ENCODE measurements at regions not wholly inside any gene's neighbourhood (a gene's known extent, or its start where the extent isn't known, plus 50 kb on each side); places are given as distances from the start of the nearest gene placed in this dataset.

DNA sequence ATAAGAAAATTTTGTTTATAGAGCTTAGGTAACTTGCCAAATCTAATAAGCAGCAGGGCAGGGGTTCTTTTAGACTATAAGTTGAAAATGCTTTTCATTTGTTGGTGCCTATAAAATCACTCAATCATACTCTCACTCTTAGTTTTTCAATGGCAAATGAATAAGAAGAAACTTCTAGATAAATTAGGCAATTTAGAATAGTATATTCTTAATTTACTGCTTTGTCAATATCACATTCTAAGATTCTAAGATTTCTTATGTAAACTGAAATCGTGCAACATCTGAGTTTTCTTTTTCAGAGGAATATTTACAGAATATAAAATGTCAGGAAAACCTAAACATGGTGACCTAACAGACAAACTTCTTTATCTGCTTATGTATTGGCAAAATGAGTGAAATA, 849.0 kb downstream of the DTWD2 start:
- Histone ChIP-seq H3K9me3 (replicated peaks; ENCODE audit: control insufficient read depth, insufficient read depth, low read length) (no peaks in the 10 kb centered on the region), H3K4me2 (ENCODE audit: control insufficient read depth, insufficient read depth) (no peak overlapping the region), H3K27me3 (replicated peaks in 1 of 2; ENCODE audit: control insufficient read depth in 2 of 2, insufficient read depth in 2 of 2, low read length in 1 of 2) (no peaks in the 10 kb centered on the region), H2AFZ (ENCODE audit: control insufficient read depth, low read depth, low read length) (no peak overlapping the region), H3K4me3 (no peak overlapping the region), H4K20me1 (ENCODE audit: control insufficient read depth, insufficient read depth) (no peaks in the 10 kb centered on the region), H3K9ac (ENCODE audit: control insufficient read depth, insufficient read depth, low read length) (no peak overlapping the region), H3K4me1 (ENCODE audit: control insufficient read depth, insufficient read depth, low read length) (no peaks in the 10 kb centered on the region), H3K36me3 (ENCODE audit: control insufficient read depth in 2 of 2, insufficient read depth in 2 of 2, low read length in 1 of 2) (no peaks in the 10 kb centered on the region), H3K27ac (ENCODE audit: control insufficient read depth, insufficient read depth) (no peak overlapping the region), H3K79me2 (ENCODE audit: control insufficient read depth, insufficient read depth, low read length) (no peaks in the 10 kb centered on the region)
- POLR2A ChIA-PET, result interaction anchor here (0.6 kb wide), 1 partner anchor 1040 kb away, joined by 3 read pairs; no protein-coding TSS in a partner anchor
- RAD21 ChIA-PET (ENCODE audit: unreplicated experiment), result no interaction called here
- FAIRE-seq (no peak), DNase-seq (ENCODE audit: low read depth, low spot score) (no peak), ATAC-seq (no peak)
- SMC1A ChIA-PET (ENCODE audit: uncharacterized antibody, unreplicated experiment), result interaction anchor here (0.8 kb wide), 1 partner anchor 16 kb away, joined by 3 read pairs; no protein-coding TSS in a partner anchor
- CTCF ChIA-PET, result no interaction called here
- in situ Hi-C loops (cut with MboI) (no loop called here), intact Hi-C loops (cut with micrococcal nuclease; ENCODE audit: unreplicated experiment) (no loop called here)
- WGBS (ENCODE audit: insufficient coverage, insufficient replicate concordance, low lambda C conversion rate, missing lambda C conversion rate), result 5% methylated on average over 1 of the region's 1 CpG
- no TSS peak for BruUV-seq (replicated peaks)
- TF ChIP-seq, protein P1, sequence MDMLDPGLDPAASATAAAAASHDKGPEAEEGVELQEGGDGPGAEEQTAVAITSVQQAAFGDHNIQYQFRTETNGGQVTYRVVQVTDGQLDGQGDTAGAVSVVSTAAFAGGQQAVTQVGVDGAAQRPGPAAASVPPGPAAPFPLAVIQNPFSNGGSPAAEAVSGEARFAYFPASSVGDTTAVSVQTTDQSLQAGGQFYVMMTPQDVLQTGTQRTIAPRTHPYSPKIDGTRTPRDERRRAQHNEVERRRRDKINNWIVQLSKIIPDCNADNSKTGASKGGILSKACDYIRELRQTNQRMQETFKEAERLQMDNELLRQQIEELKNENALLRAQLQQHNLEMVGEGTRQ (IDR thresholded peaks at IDR 0.05; ENCODE audit: borderline replicate concordance, low read depth, low read length), result no peak
- no peak for TF ChIP-seq SMC3 (IDR thresholded peaks at IDR 0.05; ENCODE audit: borderline replicate concordance, low read length)
- TF ChIP-seq SUPT20H (IDR thresholded peaks at IDR 0.05; ENCODE audit: borderline replicate concordance, control insufficient read depth, low read depth, low read length), result no peak
- no peak for TF ChIP-seq ATF7 (IDR thresholded peaks at IDR 0.05; ENCODE audit: low read depth)
- TF ChIP-seq, protein P2, sequence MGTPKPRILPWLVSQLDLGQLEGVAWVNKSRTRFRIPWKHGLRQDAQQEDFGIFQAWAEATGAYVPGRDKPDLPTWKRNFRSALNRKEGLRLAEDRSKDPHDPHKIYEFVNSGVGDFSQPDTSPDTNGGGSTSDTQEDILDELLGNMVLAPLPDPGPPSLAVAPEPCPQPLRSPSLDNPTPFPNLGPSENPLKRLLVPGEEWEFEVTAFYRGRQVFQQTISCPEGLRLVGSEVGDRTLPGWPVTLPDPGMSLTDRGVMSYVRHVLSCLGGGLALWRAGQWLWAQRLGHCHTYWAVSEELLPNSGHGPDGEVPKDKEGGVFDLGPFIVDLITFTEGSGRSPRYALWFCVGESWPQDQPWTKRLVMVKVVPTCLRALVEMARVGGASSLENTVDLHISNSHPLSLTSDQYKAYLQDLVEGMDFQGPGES (IDR thresholded peaks at IDR 0.05), result no peak
- TF ChIP-seq CBX5 (IDR thresholded peaks at IDR 0.05; ENCODE audit: low read depth), result no peak
- TF ChIP-seq, protein P3, sequence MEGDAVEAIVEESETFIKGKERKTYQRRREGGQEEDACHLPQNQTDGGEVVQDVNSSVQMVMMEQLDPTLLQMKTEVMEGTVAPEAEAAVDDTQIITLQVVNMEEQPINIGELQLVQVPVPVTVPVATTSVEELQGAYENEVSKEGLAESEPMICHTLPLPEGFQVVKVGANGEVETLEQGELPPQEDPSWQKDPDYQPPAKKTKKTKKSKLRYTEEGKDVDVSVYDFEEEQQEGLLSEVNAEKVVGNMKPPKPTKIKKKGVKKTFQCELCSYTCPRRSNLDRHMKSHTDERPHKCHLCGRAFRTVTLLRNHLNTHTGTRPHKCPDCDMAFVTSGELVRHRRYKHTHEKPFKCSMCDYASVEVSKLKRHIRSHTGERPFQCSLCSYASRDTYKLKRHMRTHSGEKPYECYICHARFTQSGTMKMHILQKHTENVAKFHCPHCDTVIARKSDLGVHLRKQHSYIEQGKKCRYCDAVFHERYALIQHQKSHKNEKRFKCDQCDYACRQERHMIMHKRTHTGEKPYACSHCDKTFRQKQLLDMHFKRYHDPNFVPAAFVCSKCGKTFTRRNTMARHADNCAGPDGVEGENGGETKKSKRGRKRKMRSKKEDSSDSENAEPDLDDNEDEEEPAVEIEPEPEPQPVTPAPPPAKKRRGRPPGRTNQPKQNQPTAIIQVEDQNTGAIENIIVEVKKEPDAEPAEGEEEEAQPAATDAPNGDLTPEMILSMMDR (IDR thresholded peaks at IDR 0.05 in 2 of 3, conservative IDR thresholded peaks at IDR 0.05 in 1 of 3; ENCODE audit: control insufficient read depth in 2 of 3, extremely low read depth in 1 of 3, insufficient read depth in 1 of 3, low read depth in 3 of 3, low read length in 3 of 3), result no peak
- no peak for TF ChIP-seq EZH2 (IDR thresholded peaks at IDR 0.05; ENCODE audit: borderline replicate concordance, control insufficient read depth, low read depth, low read length)
- TF ChIP-seq, protein P4, sequence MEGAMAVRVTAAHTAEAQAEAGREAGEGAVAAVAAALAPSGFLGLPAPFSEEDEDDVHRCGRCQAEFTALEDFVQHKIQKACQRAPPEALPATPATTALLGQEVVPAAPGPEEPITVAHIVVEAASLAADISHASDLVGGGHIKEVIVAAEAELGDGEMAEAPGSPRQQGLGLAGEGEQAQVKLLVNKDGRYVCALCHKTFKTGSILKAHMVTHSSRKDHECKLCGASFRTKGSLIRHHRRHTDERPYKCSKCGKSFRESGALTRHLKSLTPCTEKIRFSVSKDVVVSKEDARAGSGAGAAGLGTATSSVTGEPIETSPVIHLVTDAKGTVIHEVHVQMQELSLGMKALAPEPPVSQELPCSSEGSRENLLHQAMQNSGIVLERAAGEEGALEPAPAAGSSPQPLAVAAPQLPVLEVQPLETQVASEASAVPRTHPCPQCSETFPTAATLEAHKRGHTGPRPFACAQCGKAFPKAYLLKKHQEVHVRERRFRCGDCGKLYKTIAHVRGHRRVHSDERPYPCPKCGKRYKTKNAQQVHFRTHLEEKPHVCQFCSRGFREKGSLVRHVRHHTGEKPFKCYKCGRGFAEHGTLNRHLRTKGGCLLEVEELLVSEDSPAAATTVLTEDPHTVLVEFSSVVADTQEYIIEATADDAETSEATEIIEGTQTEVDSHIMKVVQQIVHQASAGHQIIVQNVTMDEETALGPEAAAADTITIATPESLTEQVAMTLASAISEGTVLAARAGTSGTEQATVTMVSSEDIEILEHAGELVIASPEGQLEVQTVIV (IDR thresholded peaks at IDR 0.05; ENCODE audit: borderline replicate concordance, partially characterized antibody), result no peak
- TF ChIP-seq, protein P5, sequence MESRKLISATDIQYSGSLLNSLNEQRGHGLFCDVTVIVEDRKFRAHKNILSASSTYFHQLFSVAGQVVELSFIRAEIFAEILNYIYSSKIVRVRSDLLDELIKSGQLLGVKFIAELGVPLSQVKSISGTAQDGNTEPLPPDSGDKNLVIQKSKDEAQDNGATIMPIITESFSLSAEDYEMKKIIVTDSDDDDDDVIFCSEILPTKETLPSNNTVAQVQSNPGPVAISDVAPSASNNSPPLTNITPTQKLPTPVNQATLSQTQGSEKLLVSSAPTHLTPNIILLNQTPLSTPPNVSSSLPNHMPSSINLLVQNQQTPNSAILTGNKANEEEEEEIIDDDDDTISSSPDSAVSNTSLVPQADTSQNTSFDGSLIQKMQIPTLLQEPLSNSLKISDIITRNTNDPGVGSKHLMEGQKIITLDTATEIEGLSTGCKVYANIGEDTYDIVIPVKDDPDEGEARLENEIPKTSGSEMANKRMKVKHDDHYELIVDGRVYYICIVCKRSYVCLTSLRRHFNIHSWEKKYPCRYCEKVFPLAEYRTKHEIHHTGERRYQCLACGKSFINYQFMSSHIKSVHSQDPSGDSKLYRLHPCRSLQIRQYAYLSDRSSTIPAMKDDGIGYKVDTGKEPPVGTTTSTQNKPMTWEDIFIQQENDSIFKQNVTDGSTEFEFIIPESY (IDR thresholded peaks at IDR 0.05), result no peak
- TF ChIP-seq, protein P6, sequence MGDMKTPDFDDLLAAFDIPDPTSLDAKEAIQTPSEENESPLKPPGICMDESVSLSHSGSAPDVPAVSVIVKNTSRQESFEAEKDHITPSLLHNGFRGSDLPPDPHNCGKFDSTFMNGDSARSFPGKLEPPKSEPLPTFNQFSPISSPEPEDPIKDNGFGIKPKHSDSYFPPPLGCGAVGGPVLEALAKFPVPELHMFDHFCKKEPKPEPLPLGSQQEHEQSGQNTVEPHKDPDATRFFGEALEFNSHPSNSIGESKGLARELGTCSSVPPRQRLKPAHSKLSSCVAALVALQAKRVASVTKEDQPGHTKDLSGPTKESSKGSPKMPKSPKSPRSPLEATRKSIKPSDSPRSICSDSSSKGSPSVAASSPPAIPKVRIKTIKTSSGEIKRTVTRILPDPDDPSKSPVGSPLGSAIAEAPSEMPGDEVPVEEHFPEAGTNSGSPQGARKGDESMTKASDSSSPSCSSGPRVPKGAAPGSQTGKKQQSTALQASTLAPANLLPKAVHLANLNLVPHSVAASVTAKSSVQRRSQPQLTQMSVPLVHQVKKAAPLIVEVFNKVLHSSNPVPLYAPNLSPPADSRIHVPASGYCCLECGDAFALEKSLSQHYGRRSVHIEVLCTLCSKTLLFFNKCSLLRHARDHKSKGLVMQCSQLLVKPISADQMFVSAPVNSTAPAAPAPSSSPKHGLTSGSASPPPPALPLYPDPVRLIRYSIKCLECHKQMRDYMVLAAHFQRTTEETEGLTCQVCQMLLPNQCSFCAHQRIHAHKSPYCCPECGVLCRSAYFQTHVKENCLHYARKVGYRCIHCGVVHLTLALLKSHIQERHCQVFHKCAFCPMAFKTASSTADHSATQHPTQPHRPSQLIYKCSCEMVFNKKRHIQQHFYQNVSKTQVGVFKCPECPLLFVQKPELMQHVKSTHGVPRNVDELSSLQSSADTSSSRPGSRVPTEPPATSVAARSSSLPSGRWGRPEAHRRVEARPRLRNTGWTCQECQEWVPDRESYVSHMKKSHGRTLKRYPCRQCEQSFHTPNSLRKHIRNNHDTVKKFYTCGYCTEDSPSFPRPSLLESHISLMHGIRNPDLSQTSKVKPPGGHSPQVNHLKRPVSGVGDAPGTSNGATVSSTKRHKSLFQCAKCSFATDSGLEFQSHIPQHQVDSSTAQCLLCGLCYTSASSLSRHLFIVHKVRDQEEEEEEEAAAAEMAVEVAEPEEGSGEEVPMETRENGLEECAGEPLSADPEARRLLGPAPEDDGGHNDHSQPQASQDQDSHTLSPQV (IDR thresholded peaks at IDR 0.05), result no peak

All from GM12878 (cell line).